ENCODE measurements at regions not wholly inside any gene's neighbourhood (a gene's known extent, or its start where the extent isn't known, plus 50 kb on each side); places are given as distances from the start of the nearest gene placed in this dataset.

DNA sequence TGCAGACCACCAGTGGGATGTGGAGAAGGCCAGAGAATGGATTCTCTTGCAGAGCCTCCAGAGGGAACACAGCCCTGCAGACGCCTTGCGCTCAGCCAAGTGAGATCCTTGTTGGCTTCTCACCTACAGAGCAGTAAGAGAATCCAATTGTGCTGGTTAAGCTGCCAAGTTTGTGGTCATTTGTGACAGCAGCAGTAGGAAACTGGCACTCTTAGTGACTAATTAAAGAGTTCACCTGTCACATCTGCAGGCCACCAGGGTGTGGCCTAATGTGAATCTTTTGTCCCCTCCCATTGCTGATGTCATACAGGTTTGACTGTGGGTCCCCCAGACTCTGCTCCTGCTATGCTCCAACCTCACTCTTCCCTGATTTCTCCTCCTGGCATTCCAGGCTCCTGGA lies 235.9 kb downstream of the TFCP2L1 start (continued):
- TF ChIP-seq, protein P1, sequence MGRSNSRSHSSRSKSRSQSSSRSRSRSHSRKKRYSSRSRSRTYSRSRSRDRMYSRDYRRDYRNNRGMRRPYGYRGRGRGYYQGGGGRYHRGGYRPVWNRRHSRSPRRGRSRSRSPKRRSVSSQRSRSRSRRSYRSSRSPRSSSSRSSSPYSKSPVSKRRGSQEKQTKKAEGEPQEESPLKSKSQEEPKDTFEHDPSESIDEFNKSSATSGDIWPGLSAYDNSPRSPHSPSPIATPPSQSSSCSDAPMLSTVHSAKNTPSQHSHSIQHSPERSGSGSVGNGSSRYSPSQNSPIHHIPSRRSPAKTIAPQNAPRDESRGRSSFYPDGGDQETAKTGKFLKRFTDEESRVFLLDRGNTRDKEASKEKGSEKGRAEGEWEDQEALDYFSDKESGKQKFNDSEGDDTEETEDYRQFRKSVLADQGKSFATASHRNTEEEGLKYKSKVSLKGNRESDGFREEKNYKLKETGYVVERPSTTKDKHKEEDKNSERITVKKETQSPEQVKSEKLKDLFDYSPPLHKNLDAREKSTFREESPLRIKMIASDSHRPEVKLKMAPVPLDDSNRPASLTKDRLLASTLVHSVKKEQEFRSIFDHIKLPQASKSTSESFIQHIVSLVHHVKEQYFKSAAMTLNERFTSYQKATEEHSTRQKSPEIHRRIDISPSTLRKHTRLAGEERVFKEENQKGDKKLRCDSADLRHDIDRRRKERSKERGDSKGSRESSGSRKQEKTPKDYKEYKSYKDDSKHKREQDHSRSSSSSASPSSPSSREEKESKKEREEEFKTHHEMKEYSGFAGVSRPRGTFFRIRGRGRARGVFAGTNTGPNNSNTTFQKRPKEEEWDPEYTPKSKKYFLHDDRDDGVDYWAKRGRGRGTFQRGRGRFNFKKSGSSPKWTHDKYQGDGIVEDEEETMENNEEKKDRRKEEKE (IDR thresholded peaks at IDR 0.05) = no peak
- TF ChIP-seq, protein P2, sequence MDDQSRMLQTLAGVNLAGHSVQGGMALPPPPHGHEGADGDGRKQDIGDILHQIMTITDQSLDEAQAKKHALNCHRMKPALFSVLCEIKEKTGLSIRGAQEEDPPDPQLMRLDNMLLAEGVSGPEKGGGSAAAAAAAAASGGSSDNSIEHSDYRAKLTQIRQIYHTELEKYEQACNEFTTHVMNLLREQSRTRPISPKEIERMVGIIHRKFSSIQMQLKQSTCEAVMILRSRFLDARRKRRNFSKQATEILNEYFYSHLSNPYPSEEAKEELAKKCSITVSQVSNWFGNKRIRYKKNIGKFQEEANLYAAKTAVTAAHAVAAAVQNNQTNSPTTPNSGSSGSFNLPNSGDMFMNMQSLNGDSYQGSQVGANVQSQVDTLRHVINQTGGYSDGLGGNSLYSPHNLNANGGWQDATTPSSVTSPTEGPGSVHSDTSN (IDR thresholded peaks at IDR 0.05; ENCODE audit: insufficient replicate concordance, low read depth, low read length) = no peak
- TF ChIP-seq RB1 (IDR thresholded peaks at IDR 0.05; ENCODE audit: borderline replicate concordance) = no peak
- no peak for TF ChIP-seq SUZ12 (IDR thresholded peaks at IDR 0.05; ENCODE audit: unreplicated experiment)
- no peak for TF ChIP-seq SMARCA5 (IDR thresholded peaks at IDR 0.05)
- TF ChIP-seq, protein P3, sequence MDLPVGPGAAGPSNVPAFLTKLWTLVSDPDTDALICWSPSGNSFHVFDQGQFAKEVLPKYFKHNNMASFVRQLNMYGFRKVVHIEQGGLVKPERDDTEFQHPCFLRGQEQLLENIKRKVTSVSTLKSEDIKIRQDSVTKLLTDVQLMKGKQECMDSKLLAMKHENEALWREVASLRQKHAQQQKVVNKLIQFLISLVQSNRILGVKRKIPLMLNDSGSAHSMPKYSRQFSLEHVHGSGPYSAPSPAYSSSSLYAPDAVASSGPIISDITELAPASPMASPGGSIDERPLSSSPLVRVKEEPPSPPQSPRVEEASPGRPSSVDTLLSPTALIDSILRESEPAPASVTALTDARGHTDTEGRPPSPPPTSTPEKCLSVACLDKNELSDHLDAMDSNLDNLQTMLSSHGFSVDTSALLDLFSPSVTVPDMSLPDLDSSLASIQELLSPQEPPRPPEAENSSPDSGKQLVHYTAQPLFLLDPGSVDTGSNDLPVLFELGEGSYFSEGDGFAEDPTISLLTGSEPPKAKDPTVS (IDR thresholded peaks at IDR 0.05; ENCODE audit: low read depth, low read length) = no peak
- TF ChIP-seq RCOR1 (conservative IDR thresholded peaks at IDR 0.05; ENCODE audit: low read depth, low read length) = no peak
- TF ChIP-seq BCL11A (IDR thresholded peaks at IDR 0.05; ENCODE audit: low read depth, low read length) = no peak
- no peak for TF ChIP-seq POLR2AphosphoS2 (IDR thresholded peaks at IDR 0.05; ENCODE audit: low read depth, low read length)
- no peak for TF ChIP-seq LARP7 (IDR thresholded peaks at IDR 0.05)
